HG03558 (cell line): ENCODE measurements at regions not wholly inside any gene's neighbourhood (a gene's known extent, or its start where the extent isn't known, plus 50 kb on each side); places are given as distances from the start of the nearest gene placed in this dataset.

Source experiments
- ATAC-seq: cut with Tn5 transposase; IDR thresholded peaks from one replicate; pipeline ENCODE4 v1.9.1; 2021; ENCODE audit warnings: moderate number of reproducible peaks; ENCODE audit not compliant: unreplicated experiment; ENCODE audit errors: extremely low read depth

DNA sequence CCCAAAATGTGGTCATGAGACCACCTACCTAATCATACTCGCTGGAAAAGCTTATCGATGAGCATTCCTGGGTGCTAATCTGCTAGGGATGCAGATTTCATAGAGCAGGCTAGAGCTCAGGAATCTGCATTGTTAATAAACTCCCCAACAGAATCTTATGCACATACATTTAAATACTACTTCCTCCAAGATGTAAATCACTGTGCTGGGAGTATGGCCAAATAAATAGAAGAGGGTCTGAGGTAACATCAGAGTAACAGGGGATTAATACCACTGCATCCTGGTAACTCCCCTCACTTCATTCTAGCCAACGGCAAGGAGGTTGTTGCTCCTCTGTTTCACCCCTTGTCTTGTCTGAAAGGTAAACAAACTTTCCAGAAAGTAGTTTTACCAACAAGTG is 118.3 kb upstream of the SEMA6D start:
- ATAC-seq: no peak

GRCh38 chr15:47599806-47600205 is 117.5 kb upstream of the SEMA6D start:
- no peak for ATAC-seq

DNA sequence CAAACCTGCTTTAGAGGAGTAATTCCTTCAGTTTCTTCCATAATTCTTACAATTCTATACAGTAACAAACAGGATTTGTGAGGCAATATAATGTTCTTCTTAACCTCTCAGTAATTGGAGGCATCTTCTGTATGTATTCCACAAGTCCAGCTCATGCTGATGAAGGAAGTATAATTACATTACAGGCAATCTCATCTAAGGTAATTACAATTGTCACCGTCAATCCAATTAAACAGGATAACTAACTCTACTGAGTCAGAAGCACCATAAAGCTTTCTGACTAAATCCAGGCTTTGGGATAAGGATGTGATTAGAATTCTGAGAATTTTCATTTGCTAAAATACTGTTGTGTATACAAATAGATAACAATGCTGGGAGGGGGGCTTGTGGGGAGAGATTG is 115.2 kb upstream of the SEMA6D start:
- ATAC-seq: no peak

GRCh38 chr15:47603026-47603425 is 114.3 kb upstream of the SEMA6D start:
- ATAC-seq: no peak

DNA sequence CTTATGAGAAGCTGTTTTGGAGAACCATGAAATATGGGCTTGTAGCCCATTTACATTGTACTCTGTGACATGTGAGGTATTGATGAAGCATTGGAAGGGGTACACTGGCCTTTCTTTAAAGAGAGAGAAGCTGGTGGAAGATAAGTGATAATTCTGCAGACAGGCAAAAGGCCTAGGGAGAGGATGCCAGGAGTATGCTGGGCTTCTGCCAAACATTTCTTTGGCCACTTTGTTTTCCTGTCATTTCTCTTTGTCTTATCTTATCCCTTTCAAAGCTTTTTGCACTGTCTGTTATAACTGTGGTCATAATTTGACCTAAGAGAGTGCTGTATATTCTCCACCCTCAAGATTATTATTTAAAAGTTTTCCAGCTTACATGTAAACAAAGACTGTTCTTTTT is 109.6 kb upstream of the SEMA6D start:
- no peak for ATAC-seq

DNA sequence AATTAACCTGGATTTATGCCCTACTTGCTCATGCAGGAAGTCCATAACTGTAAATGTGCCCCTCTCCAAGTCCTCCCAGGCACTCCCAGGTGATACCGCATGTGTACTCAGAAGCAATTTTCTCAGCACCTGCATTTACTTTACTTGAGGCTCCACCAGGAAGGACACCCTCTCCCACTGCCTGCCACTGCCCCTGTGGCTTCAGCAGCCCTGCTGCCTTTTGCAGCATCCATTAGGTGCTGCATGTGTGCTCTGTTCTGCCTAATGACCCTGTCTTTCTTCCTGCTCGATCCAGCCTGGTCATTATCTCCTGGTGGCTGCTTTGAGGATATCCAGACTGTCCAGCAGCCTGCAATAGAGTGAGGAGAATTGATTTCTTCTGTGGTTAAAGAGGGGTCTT is 107.6 kb upstream of the SEMA6D start:
- ATAC-seq: no peak

DNA sequence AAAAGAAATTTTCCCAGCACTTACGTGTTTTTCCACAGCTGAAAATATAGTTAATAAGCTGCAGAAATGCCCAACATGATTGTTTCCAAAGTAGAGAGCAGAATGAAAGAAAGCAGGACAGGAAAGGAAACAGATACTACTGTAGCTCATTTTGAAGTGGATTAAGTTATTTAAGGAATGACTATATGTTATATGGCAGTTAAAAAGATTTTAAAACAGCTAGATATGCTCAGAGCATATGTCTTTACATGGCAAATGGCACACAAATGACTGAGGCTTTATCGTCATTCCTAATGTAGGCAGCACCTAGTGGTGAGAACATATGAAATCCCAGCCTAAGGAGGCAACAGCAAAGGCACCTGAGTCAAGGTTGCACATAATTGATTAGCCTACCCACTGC is 106.6 kb upstream of the SEMA6D start:
- ATAC-seq: no peak

- no peak for ATAC-seq
Observed at GRCh38 chr15:47614360-47615011, 102.8 kb upstream of the SEMA6D start.

- ATAC-seq: no peak
Observed at GRCh38 chr15:47616876-47617275, 100.4 kb upstream of the SEMA6D start.

GRCh38 chr15:47618241-47618640 is 99.1 kb upstream of the SEMA6D start:
- no peak for ATAC-seq

GRCh38 chr15:47620960-47621681 is 96.2 kb upstream of the SEMA6D start:
- ATAC-seq: no peak

- ATAC-seq: no peak
Observed at GRCh38 chr15:47622055-47622454, 95.2 kb upstream of the SEMA6D start.

DNA sequence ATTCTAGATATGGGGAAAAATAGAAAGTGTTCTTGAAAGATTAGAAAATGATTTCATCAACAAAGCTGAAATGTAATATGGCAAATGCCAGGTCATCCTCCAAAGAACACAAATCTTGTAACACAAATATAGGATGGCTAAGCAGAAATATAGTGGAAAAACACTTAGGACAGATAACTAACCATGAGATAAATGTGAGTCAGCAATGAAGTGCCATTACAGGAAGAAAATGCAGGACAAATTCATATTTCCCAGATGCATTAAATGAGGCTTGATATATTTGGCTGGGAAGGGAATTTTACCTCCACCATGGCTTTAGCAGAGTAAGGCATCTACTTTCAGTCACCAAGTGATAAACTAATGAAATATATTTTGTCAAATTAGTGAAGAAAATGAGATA is 92.8 kb upstream of the SEMA6D start:
- no peak for ATAC-seq

- no peak for ATAC-seq
Observed at GRCh38 chr15:47639042-47639441, 78.3 kb upstream of the SEMA6D start.

DNA sequence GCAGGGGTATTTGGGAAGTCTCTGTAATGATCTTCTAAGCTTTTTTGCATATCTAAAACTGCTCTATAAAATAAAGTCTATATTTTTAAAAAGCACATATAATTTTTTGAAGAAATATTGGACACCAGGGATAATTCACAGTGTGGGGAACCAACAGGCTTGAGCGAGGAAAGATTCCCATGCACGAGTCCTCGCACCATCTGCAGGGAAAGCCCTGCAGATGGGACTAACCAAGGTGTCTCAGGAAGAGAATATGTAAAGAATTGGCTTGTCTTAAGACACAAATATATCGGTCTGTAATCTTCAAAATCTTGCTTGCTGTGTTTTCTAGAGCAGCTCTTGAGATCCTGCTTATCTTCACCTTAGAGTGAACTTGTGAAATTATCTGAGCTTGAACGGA is 77.2 kb upstream of the SEMA6D start:
- no peak for ATAC-seq

GRCh38 chr15:47640901-47641300 is 76.4 kb upstream of the SEMA6D start:
- ATAC-seq: no peak

DNA sequence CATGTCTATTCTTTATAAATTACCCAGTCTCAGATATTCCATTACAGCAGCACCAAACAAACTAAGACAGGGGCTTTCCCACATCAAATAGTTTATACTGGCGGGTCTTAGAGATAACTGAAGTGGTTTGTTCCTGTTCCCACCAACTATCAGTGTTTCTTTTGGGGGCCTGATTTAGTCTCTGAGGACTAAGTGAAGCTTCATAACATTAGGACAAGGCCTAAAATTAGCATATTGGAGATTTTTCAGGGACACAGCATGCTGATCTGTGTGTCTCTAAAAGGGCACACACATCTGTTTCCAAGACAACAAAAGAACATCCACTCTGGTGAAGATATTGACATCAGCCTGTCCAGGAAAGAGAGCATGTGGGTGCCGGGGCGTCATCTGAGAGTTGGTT is 72.6 kb upstream of the SEMA6D start:
- no peak for ATAC-seq

GRCh38 chr15:47650564-47650963 is 66.7 kb upstream of the SEMA6D start:
- ATAC-seq: no peak

DNA sequence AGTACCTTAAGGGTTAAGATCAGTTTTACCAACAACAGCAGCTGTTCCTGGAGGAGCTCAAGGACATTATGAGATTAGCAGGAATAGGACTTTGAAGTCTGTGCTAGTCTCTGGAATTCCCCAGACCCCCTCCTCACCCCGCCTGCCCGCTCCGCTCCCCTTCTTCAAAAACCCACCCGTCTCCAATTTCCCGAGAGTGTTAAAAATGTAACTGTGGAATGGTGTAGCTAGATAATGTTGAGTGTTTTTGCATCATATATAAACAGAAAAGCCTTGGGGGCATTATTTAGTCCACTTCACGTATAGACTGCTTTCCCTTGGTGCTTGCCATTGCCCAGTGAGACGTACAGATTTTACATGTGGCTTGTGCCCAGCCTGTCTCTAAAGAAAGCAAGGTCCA is 65.0 kb upstream of the SEMA6D start:
- ATAC-seq: no peak

DNA sequence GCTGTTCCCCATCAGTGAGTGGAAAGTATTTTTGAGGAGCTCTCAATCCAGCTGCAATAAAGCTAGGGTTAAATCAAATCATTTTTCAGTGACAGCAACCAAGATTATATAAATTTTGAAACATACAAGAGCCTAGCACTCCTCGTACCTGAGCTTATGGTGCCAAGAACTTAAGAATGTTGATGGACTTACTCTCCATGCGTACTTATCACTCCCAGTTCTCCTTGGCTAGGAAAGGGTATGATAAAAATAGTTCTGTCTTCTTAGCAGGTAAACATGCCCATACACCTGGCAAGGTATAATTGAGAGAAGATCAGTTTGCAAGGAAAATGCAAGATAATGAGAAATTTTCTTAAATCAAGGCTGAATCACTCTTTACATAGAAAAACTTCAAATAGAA is 64.5 kb upstream of the SEMA6D start:
- no peak for ATAC-seq

DNA sequence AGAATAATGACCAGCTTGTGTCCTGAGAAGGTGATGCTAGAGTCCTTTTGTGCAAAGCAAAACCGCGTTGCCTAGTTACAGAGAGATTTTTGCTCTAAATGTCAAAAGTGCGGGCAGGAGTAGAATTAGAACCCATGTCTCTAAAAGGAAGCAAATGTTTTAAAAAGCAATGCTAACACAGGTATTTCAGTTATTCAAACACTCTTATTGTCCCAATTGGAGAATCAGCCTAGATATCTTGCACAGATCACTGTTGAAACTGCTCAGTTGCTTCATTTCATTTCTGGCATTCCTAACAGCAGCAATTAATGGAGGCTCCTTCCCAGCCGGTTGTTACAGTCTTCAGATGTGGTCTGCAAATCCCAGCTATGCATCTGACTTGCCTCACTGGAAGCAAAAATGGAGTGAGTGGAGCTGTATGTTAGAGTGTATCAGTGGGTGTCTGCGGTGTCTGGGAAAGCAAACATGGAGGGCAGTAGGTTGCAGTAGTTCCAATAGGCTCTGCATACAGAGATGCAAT is 55.6 kb upstream of the SEMA6D start:
- ATAC-seq: no peak

DNA sequence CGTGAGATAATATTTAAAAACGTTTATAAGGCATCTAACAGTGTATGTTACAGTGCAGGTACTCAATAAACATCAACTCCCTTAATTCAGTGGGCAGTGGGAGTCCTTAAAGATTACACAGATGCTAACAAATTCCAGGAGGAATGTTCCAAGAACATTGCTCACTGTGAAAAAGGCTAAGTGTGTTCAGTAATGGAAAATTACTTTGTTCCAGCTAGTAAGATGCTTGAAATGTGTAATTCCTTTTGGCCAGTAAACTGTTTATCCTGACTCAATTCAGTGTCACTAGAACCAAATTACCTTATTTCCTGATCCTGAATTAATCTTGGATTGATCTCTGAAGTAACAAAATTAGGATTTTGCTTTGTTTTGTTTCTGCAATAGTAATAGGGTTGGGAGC is 54.2 kb upstream of the SEMA6D start:
- no peak for ATAC-seq
